Astrocyte (in vitro differentiated cells and primary cell): ENCODE measurements at regions not wholly inside any gene's neighbourhood (a gene's known extent, or its start where the extent isn't known, plus 50 kb on each side); places are given as distances from the start of the nearest gene placed in this dataset.

Experiments
- DNase-seq: peaks from one replicate; pipeline ENCODE4 v3.0.0-alpha.2; 2010; ENCODE audit warnings: low read depth
- FAIRE-seq: peaks from 2 replicates; lab custom pipeline; 2011; peaks lifted over from hg19 to GRCh38; lab: Jason Lieb, UNC
- H2AFZ ChIP-seq: 2 replicates; pipeline ENCODE4 v1.6.0; 2012; ENCODE audit warnings: low read depth, low read length, inconsistent platforms
- H3K27ac ChIP-seq: 2 replicates; pipeline ENCODE4 v1.5.1; 2011; ENCODE audit warnings: low read depth, low read length, inconsistent platforms
- H3K27me3 ChIP-seq: 2 replicates; pipeline ENCODE4 v1.6.0; 2011; ENCODE audit warnings: low read length, inconsistent platforms; ENCODE audit not compliant: insufficient read depth
- H3K36me3 ChIP-seq: 2 replicates; pipeline ENCODE4 v1.5.1; 2011; ENCODE audit warnings: low read length, inconsistent platforms; ENCODE audit not compliant: insufficient read depth
- H3K4me1 ChIP-seq: 2 replicates; pipeline ENCODE4 v1.5.1; 2011; ENCODE audit warnings: low read length, inconsistent platforms; ENCODE audit not compliant: insufficient read depth
- H3K4me2 ChIP-seq: 2 replicates; pipeline ENCODE4 v1.6.0; 2012; ENCODE audit warnings: low read length, inconsistent platforms
- H3K4me3 ChIP-seq: 2 replicates; pipeline ENCODE4 v1.5.1; 2011; ENCODE audit warnings: low read depth, mild to moderate bottlenecking, low read length, inconsistent platforms; ENCODE audit not compliant: insufficient read depth
- H3K79me2 ChIP-seq: 2 replicates; pipeline ENCODE4 v1.6.0; 2012; ENCODE audit warnings: mild to moderate bottlenecking, low read length, inconsistent platforms; ENCODE audit not compliant: insufficient read depth
- H3K9ac ChIP-seq: 2 replicates; pipeline ENCODE4 v1.6.0; 2012; ENCODE audit warnings: mild to moderate bottlenecking, low read length, inconsistent platforms
- H3K9me3 ChIP-seq: 2 replicates; pipeline ENCODE4 v1.5.1; 2012; ENCODE audit warnings: low read depth, mild to moderate bottlenecking, low read length, inconsistent platforms; ENCODE audit not compliant: insufficient read depth
- H4K20me1 ChIP-seq: 2 replicates; pipeline ENCODE4 v1.6.0; 2012; ENCODE audit warnings: low read length, inconsistent platforms; ENCODE audit not compliant: insufficient read depth
- H3K27ac Mint-ChIP-seq: one replicate; pipeline ENCODE4 v1.8.0; 2021; ENCODE audit warnings: mild to moderate bottlenecking, mixed read lengths; ENCODE audit not compliant: unreplicated experiment
- H3K27me3 Mint-ChIP-seq: one replicate; pipeline ENCODE4 v1.8.0; 2021; ENCODE audit warnings: low read depth, mixed read lengths; ENCODE audit not compliant: unreplicated experiment
- H3K36me3 Mint-ChIP-seq: one replicate; pipeline ENCODE4 v1.8.0; 2021; ENCODE audit warnings: low read depth, mixed read lengths; ENCODE audit not compliant: unreplicated experiment
- H3K4me1 Mint-ChIP-seq: one replicate; pipeline ENCODE4 v1.8.0; 2021; ENCODE audit warnings: low read depth, mixed read lengths; ENCODE audit not compliant: unreplicated experiment
- H3K4me3 Mint-ChIP-seq: one replicate; pipeline ENCODE4 v1.8.0; 2021; ENCODE audit warnings: mild to moderate bottlenecking, moderate library complexity, mixed read lengths; ENCODE audit not compliant: unreplicated experiment
- H3K9me3 Mint-ChIP-seq: one replicate; pipeline ENCODE4 v1.8.0; 2021; ENCODE audit warnings: mild to moderate bottlenecking, mixed read lengths; ENCODE audit not compliant: unreplicated experiment
- CTCF ChIP-seq: IDR thresholded peaks from 2 replicates; pipeline ENCODE4 v1.5.1; 2011; ENCODE audit warnings: low read depth, mild to moderate bottlenecking, inconsistent platforms, low read length, moderate library complexity; ENCODE audit not compliant: insufficient read depth
- EZH2 ChIP-seq: IDR thresholded peaks from 2 replicates; pipeline ENCODE4 v1.6.1; 2012; ENCODE audit warnings: mild to moderate bottlenecking, low read length, inconsistent platforms; ENCODE audit not compliant: insufficient read depth

GRCh38 chr11:101278286-101278685 lies 148.7 kb upstream of the PGR start:
- no peaks in the 10 kb centered on the region for H3K9me3 Mint-ChIP-seq
- FAIRE-seq, result no peak

GRCh38 chr11:101277036-101277435 lies 147.4 kb upstream of the PGR start:
- no peaks in the 10 kb centered on the region for H3K9me3 Mint-ChIP-seq
- TF ChIP-seq CTCF (no peak), EZH2 (no peak)
- H3K36me3 ChIP-seq, result no peaks in the 10 kb centered on the region
- H3K9me3 ChIP-seq, result peaks cover 2% of the 10 kb centered on the region
- H3K79me2 ChIP-seq, result no peaks in the 10 kb centered on the region
- DNase-seq (no peak), FAIRE-seq (no peak)
- no peak overlapping the region for H3K4me2 ChIP-seq
- no peak overlapping the region for H3K4me3 Mint-ChIP-seq
- H3K4me1 ChIP-seq, result no peaks in the 10 kb centered on the region
- H3K9ac ChIP-seq, result no peak overlapping the region
- no peak overlapping the region for H2AFZ ChIP-seq
- H3K4me3 ChIP-seq, result no peak overlapping the region
- no peaks in the 10 kb centered on the region for H3K36me3 Mint-ChIP-seq
- no peaks in the 10 kb centered on the region for H3K27me3 Mint-ChIP-seq
- H4K20me1 ChIP-seq, result no peaks in the 10 kb centered on the region
- H3K27ac Mint-ChIP-seq, result no peak overlapping the region
- H3K4me1 Mint-ChIP-seq, result no peaks in the 10 kb centered on the region
- H3K27me3 ChIP-seq, result no peaks in the 10 kb centered on the region
- H3K27ac ChIP-seq, result no peak overlapping the region

More at GRCh38 chr11:101278286-101278685, 148.7 kb upstream of the PGR start:
- Mint-ChIP-seq H3K4me1 (no peaks in the 10 kb centered on the region), H3K4me3 (no peak overlapping the region), H3K36me3 (no peaks in the 10 kb centered on the region), H3K27me3 (no peaks in the 10 kb centered on the region), H3K27ac (no peak overlapping the region)
- Histone ChIP-seq H3K79me2 (no peaks in the 10 kb centered on the region), H3K9me3 (peaks cover 2% of the 10 kb centered on the region), H3K36me3 (no peaks in the 10 kb centered on the region), H3K4me1 (no peaks in the 10 kb centered on the region), H3K9ac (no peak overlapping the region), H4K20me1 (no peaks in the 10 kb centered on the region), H2AFZ (no peak overlapping the region), H3K4me3 (no peak overlapping the region), H3K4me2 (no peak overlapping the region), H3K27ac (no peak overlapping the region), H3K27me3 (no peaks in the 10 kb centered on the region)
- no peak for TF ChIP-seq CTCF
- no peak for TF ChIP-seq EZH2
- DNase-seq, result no peak

- no peak overlapping the region for H3K4me2 ChIP-seq
- TF ChIP-seq CTCF, result no peak
- no peak for TF ChIP-seq EZH2
- Mint-ChIP-seq H3K4me1 (no peaks in the 10 kb centered on the region), H3K27me3 (no peaks in the 10 kb centered on the region), H3K27ac (no peak overlapping the region), H3K36me3 (no peaks in the 10 kb centered on the region), H3K4me3 (no peak overlapping the region), H3K9me3 (no peaks in the 10 kb centered on the region)
- H3K36me3 ChIP-seq, result no peaks in the 10 kb centered on the region
- H3K27ac ChIP-seq, result no peak overlapping the region
- H3K4me1 ChIP-seq, result no peaks in the 10 kb centered on the region
- no peak for DNase-seq
- no peak overlapping the region for H3K9ac ChIP-seq
- no peak overlapping the region for H3K4me3 ChIP-seq
- no peak overlapping the region for H2AFZ ChIP-seq
- no peaks in the 10 kb centered on the region for H3K27me3 ChIP-seq
- H3K79me2 ChIP-seq, result no peaks in the 10 kb centered on the region
- no peak for FAIRE-seq
- H4K20me1 ChIP-seq, result no peaks in the 10 kb centered on the region
- no peaks in the 10 kb centered on the region for H3K9me3 ChIP-seq
Observed at GRCh38 chr11:101269990-101270660, 140.5 kb upstream of the PGR start.
